ENCODE measurements at regions not wholly inside any gene's neighbourhood (a gene's known extent, or its start where the extent isn't known, plus 50 kb on each side); places are given as distances from the start of the nearest gene placed in this dataset.
A peak's percentile ranks its signal among the peaks of the same experiment; 100 is the strongest.

GRCh38 chr6:170153436-170154319 lies 137.2 kb downstream of the DLL1 start:
- H3K4me3 ChIP-seq: no peak overlapping the region
- H3K4me1 ChIP-seq: peaks cover 0 to 31% (median 21%) of the 10 kb centered on the region in 12 donors
- ATAC-seq: no peak
- no peaks in the 10 kb centered on the region for H3K36me3 ChIP-seq
- no peaks in the 10 kb centered on the region for H3K9me3 ChIP-seq
- TF ChIP-seq CTCF (IDR thresholded peaks at IDR 0.05) (no peak), POLR2A (IDR thresholded peaks at IDR 0.05) (no peak)
- intact Hi-C loops (cut with DNase I): loop anchor here in 5 of 10 donors (5.0 to 10.0 kb wide), 5 partner anchors 121 to 139 kb away; partner anchors contain the start of gene DLL1 (in 1 of the 5)
- peak overlapping the region in 8 of 12 donors; percentile 78 to 93 (median 84) for H3K27ac ChIP-seq
- peaks cover 0 to 4% (median 0%) of the 10 kb centered on the region in 9 donors for H3K27me3 ChIP-seq
- DNase-seq: peak in 2 of 5 donors; percentile 19 to 52
- 91 to 95% (median 93%) methylated on average over 22 to 29 of the region's 29 CpGs for WGBS, 4 donors

GRCh38 chr6:170152989-170153388 lies 137.9 kb downstream of the DLL1 start:
- Histone ChIP-seq H3K4me3 (peak overlapping the region in 3 of 12 donors; percentile 20 to 41 (median 34)), H3K27ac (peak overlapping the region; percentile 73 to 93 (median 84))
- intact Hi-C loops (cut with DNase I): loop anchor here in 5 of 10 donors (5.0 to 10.0 kb wide), 5 partner anchors 122 to 139 kb away; partner anchors contain the start of gene DLL1 (in 1 of the 5)

GRCh38 chr6:170152124-170152926 lies 138.6 kb downstream of the DLL1 start:
- ATAC-seq: peak; percentile 74 to 92 (median 77)
- Histone ChIP-seq H3K36me3 (no peaks in the 10 kb centered on the region), H3K9me3 (no peaks in the 10 kb centered on the region), H3K4me3 (peak overlapping the region in 7 of 12 donors; percentile 5 to 41 (median 22)), H3K27me3 (peaks cover 0 to 4% (median 0%) of the 10 kb centered on the region in 9 donors), H3K4me1 (peaks cover 0 to 43% (median 28%) of the 10 kb centered on the region in 12 donors), H3K27ac (peak overlapping the region; percentile 73 to 95 (median 84))
- WGBS, 4 donors: 51 to 58% (median 56%) methylated on average over 27 to 35 of the region's 35 CpGs
- intact Hi-C loops (cut with DNase I): loop anchor here in 5 of 10 donors (5.0 to 10.0 kb wide), 5 partner anchors 122 to 140 kb away; partner anchors contain the start of gene DLL1 (in 1 of the 5)
- peak; percentile 70 to 84 (median 78) for DNase-seq
- no peak for TF ChIP-seq POLR2A (IDR thresholded peaks at IDR 0.05)
- TF ChIP-seq CTCF (IDR thresholded peaks at IDR 0.05): no peak

More at GRCh38 chr6:170152989-170153388, 137.9 kb downstream of the DLL1 start:
- DNase-seq (peak in 3 of 5 donors; percentile 54 to 71 (median 62)), ATAC-seq (peak in 2 of 4 donors; percentile 36 to 59)
- no peaks in the 10 kb centered on the region for H3K36me3 ChIP-seq
- H3K4me1 ChIP-seq: peaks cover 0 to 36% (median 25%) of the 10 kb centered on the region in 12 donors
- WGBS, 4 donors: 7 to 30% (median 19%) methylated on average over 6 to 13 of the region's 13 CpGs
- peaks cover 0 to 4% (median 0%) of the 10 kb centered on the region in 9 donors for H3K27me3 ChIP-seq
- no peaks in the 10 kb centered on the region for H3K9me3 ChIP-seq
- TF ChIP-seq POLR2A (IDR thresholded peaks at IDR 0.05): no peak
- TF ChIP-seq CTCF (IDR thresholded peaks at IDR 0.05): no peak
